OCI-LY1 (cell line): ENCODE measurements at regions not wholly inside any gene's neighbourhood (a gene's known extent, or its start where the extent isn't known, plus 50 kb on each side); places are given as distances from the start of the nearest gene placed in this dataset.

Source experiments
- EZH2 ChIP-seq: fragments of 200-600 bp; sonication (generic), shearing (Covaris generic); IDR thresholded peaks from 2 replicates; pipeline ENCODE4 v1.8.0; 2017; ENCODE audit warnings: borderline replicate concordance, mixed run types, mild to moderate bottlenecking, antibody characterized with exemption, low read length, moderate library complexity, mixed read lengths
- TF ChIP-seq, protein P1 (sequence below): fragments of 200-600 bp; sonication (generic), shearing (Covaris generic); IDR thresholded peaks from 2 replicates; pipeline ENCODE4 v1.5.1; 2017; ENCODE audit warnings: mild to moderate bottlenecking, antibody characterized with exemption, low read length, moderate library complexity, mixed read lengths

- TF ChIP-seq, protein P1, sequence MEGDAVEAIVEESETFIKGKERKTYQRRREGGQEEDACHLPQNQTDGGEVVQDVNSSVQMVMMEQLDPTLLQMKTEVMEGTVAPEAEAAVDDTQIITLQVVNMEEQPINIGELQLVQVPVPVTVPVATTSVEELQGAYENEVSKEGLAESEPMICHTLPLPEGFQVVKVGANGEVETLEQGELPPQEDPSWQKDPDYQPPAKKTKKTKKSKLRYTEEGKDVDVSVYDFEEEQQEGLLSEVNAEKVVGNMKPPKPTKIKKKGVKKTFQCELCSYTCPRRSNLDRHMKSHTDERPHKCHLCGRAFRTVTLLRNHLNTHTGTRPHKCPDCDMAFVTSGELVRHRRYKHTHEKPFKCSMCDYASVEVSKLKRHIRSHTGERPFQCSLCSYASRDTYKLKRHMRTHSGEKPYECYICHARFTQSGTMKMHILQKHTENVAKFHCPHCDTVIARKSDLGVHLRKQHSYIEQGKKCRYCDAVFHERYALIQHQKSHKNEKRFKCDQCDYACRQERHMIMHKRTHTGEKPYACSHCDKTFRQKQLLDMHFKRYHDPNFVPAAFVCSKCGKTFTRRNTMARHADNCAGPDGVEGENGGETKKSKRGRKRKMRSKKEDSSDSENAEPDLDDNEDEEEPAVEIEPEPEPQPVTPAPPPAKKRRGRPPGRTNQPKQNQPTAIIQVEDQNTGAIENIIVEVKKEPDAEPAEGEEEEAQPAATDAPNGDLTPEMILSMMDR = no peak
- TF ChIP-seq EZH2 = no peak
Observed at GRCh38 chr5:124481419-124481818, 265.0 kb downstream of the ZNF608 start.
